PC-3 (cell line): ENCODE measurements at regions not wholly inside any gene's neighbourhood (a gene's known extent, or its start where the extent isn't known, plus 50 kb on each side); places are given as distances from the start of the nearest gene placed in this dataset.

ENCODE experiments used
- CTCF ChIP-seq: fragments of 300-600 bp; sonication (generic); conservative IDR thresholded peaks from 2 replicates; pipeline ENCODE4 v1.5.1; 2017; ENCODE audit warnings: antibody characterized with exemption, low read depth, mild to moderate bottlenecking, low read length
- EZH2 ChIP-seq: fragments of 300-600 bp; sonication (generic); IDR thresholded peaks from one replicate; pipeline ENCODE4 v1.6.1; 2017; ENCODE audit warnings: antibody characterized with exemption, mild to moderate bottlenecking, low read length; ENCODE audit not compliant: unreplicated experiment
- EZH2phosphoT487 ChIP-seq: fragments of 300-600 bp; sonication (generic); IDR thresholded peaks from 2 replicates; pipeline ENCODE4 v1.6.1; 2018; ENCODE audit warnings: mild to moderate bottlenecking, antibody characterized with exemption, low read length, borderline replicate concordance

GRCh38 chr11:129721685-129722084, 94.0 kb upstream of the TMEM45B start:
- TF ChIP-seq EZH2: no peak
- TF ChIP-seq CTCF: no peak
- TF ChIP-seq EZH2phosphoT487: no peak
